ENCODE measurements at regions not wholly inside any gene's neighbourhood (a gene's known extent, or its start where the extent isn't known, plus 50 kb on each side); places are given as distances from the start of the nearest gene placed in this dataset.

- H3K27ac Mint-ChIP-seq, result peak overlapping the region in 1 of 3 experiments; percentile 31; a peak in 3 of 7 replicates
- no peak overlapping the region for H3K4me2 ChIP-seq (ENCODE audit: insufficient read depth, insufficient read length, low read length)
- H3K9me3 ChIP-seq (ENCODE audit: control insufficient read depth, low read depth, low read length), result no peaks in the 10 kb centered on the region
- no peak overlapping the region for H4K5ac ChIP-seq (ENCODE audit: insufficient read length, low read depth, low read length)
- no peak overlapping the region for H2BK12ac ChIP-seq (ENCODE audit: insufficient read length, low read depth, low read length)
- H2BK15ac ChIP-seq (ENCODE audit: low read depth, low read length), result no peak overlapping the region
- no peak overlapping the region for H4K8ac ChIP-seq (replicated peaks; ENCODE audit: insufficient read length, low read depth, low read length)
- H3K14ac ChIP-seq (ENCODE audit: insufficient read depth, low read length), result no peak overlapping the region
- H2AFZ ChIP-seq (ENCODE audit: low read length), result no peak overlapping the region
- H3K23me2 ChIP-seq (ENCODE audit: insufficient read length, low read depth, low read length, poor library complexity, severe bottlenecking), result no peaks in the 10 kb centered on the region
- no peak overlapping the region for H2AK5ac ChIP-seq (ENCODE audit: insufficient read length, low read length)
- H2BK120ac ChIP-seq (ENCODE audit: low read depth, low read length, poor library complexity, severe bottlenecking), result no peak overlapping the region
- peaks cover 5% of the 10 kb centered on the region; the same call in 1 of the 2 replicates for H3K4me1 ChIP-seq (ENCODE audit: insufficient read depth, low read length)
- H3K18ac ChIP-seq (ENCODE audit: insufficient read length, low read depth, low read length), result no peak overlapping the region
- no peak overlapping the region for H3T11ph ChIP-seq (ENCODE audit: low read length)
- H3K27ac ChIP-seq (ENCODE audit: insufficient read length, low read depth, low read length), result no peak overlapping the region
- no peaks in the 10 kb centered on the region for H3K27me3 ChIP-seq (ENCODE audit: insufficient read depth, low read length)
- no CpG with 5 or more reads among the region's 6 CpGs for WGBS (ENCODE audit: extremely low coverage, insufficient read length, low lambda C conversion rate)
- H3K4me3 Mint-ChIP-seq, result peak overlapping the region in 1 of 2 experiments; percentile 47; a peak in 1 of 5 replicates
- no peak overlapping the region for H3K9ac ChIP-seq (ENCODE audit: extremely low read depth, insufficient read length, low read length)
- peaks cover 33 to 36% of the 10 kb centered on the region in 2 experiments for H3K4me1 Mint-ChIP-seq
- H3K23ac ChIP-seq (ENCODE audit: insufficient read length, low read depth, low read length), result no peak overlapping the region
- no peak for DNase-seq
- H3K4ac ChIP-seq (ENCODE audit: low read depth, low read length), result no peak overlapping the region
- peaks cover 11 to 20% of the 10 kb centered on the region in 2 experiments; a peak in 4 of 5 replicates for H3K9me3 Mint-ChIP-seq
- no peaks in the 10 kb centered on the region for H3K79me2 ChIP-seq (ENCODE audit: insufficient read depth, low read length)
- no peak for TF ChIP-seq CTCF (conservative IDR thresholded peaks at IDR 0.05)
- no peak overlapping the region for H3K56ac ChIP-seq (ENCODE audit: insufficient read length, low read depth, low read length)
- H2BK5ac ChIP-seq (ENCODE audit: insufficient read length, low read length), result no peak overlapping the region
- no peaks in the 10 kb centered on the region; the same call in 1 of the 2 replicates for H3K27me3 Mint-ChIP-seq (ENCODE audit: low read depth)
- H3K36me3 Mint-ChIP-seq (ENCODE audit: insufficient read depth in 1 of 3, low read depth in 3 of 3), result peaks cover 0 to 13% (median 11%) of the 10 kb centered on the region in 3 experiments; a peak in 6 of 7 replicates
- H4K20me1 ChIP-seq (ENCODE audit: control insufficient read depth, insufficient read depth, insufficient read length), result no peaks in the 10 kb centered on the region
- H2BK20ac ChIP-seq (ENCODE audit: low read depth, low read length, poor library complexity, severe bottlenecking), result no peak overlapping the region
- H3K79me1 ChIP-seq (ENCODE audit: insufficient read depth, low read depth, low read length, poor library complexity, severe bottlenecking), result no peaks in the 10 kb centered on the region
- H4K91ac ChIP-seq (ENCODE audit: insufficient read length, low read depth, low read length), result no peak overlapping the region
These were observed 248.3 kb upstream of the GATB start for GRCh38 chr4:152009031-152009670.
